AG09309 (cell line): ENCODE measurements at regions not wholly inside any gene's neighbourhood (a gene's known extent, or its start where the extent isn't known, plus 50 kb on each side); places are given as distances from the start of the nearest gene placed in this dataset.

ENCODE experiments used
- DNase-seq: peaks from one replicate; pipeline ENCODE4 v3.0.0-alpha.2; 2010; ENCODE audit warnings: low read depth
- H3K4me3 ChIP-seq: 2 replicates; pipeline ENCODE4 v1.5.1; 2011; ENCODE audit warnings: mild to moderate bottlenecking, low read depth, low read length, moderate library complexity; ENCODE audit not compliant: control insufficient read depth
- CTCF ChIP-seq: IDR thresholded peaks from 2 replicates; pipeline ENCODE4 v1.5.1; 2011; ENCODE audit warnings: mild to moderate bottlenecking, low read depth, low read length, inconsistent platforms; ENCODE audit not compliant: insufficient read depth, control insufficient read depth; ENCODE audit errors: missing control alignments

- DNase-seq: no peak
- no peak for TF ChIP-seq CTCF
- no peak overlapping the region for H3K4me3 ChIP-seq
Measured at GRCh38 chr12:111155521-111155920, 213.4 kb downstream of the PHETA1 start.

GRCh38 chr12:111155020-111155419 is 213.9 kb downstream of the PHETA1 start:
- no peak for TF ChIP-seq CTCF
- H3K4me3 ChIP-seq: no peak overlapping the region
- DNase-seq: no peak

- H3K4me3 ChIP-seq: no peak overlapping the region
- no peak for TF ChIP-seq CTCF
- no peak for DNase-seq
Measured at GRCh38 chr12:111154147-111154834, 214.6 kb downstream of the PHETA1 start.

- no peak for DNase-seq
- H3K4me3 ChIP-seq: no peak overlapping the region
- TF ChIP-seq CTCF: no peak
Measured at GRCh38 chr12:111152561-111152960, 216.3 kb downstream of the PHETA1 start.

- no peak for DNase-seq
- no peak for TF ChIP-seq CTCF
- no peak overlapping the region for H3K4me3 ChIP-seq
Measured at GRCh38 chr12:111150921-111151840, 217.7 kb downstream of the PHETA1 start.

GRCh38 chr12:111150360-111150759 is 218.5 kb downstream of the PHETA1 start:
- TF ChIP-seq CTCF: no peak
- H3K4me3 ChIP-seq: no peak overlapping the region
- DNase-seq: no peak
